Ectodermal cell (in vitro differentiated cells): ENCODE measurements at regions not wholly inside any gene's neighbourhood (a gene's known extent, or its start where the extent isn't known, plus 50 kb on each side); places are given as distances from the start of the nearest gene placed in this dataset.
A peak's percentile ranks its signal among the peaks of the same experiment; 100 is the strongest.

Experiments used
- H3K27ac ChIP-seq: 2 replicates; pipeline ENCODE4 v1.7.0; 2013; ENCODE audit warnings: mild to moderate bottlenecking, low read depth, low read length; ENCODE audit not compliant: insufficient read depth, poor library complexity, severe bottlenecking
- H3K27me3 ChIP-seq: 2 replicates; pipeline ENCODE4 v1.7.0; 2013; ENCODE audit warnings: mild to moderate bottlenecking, low read length; ENCODE audit not compliant: insufficient read depth, control insufficient read depth, poor library complexity, severe bottlenecking
- H3K36me3 ChIP-seq: one replicate; pipeline ENCODE4 v1.7.0; 2013; ENCODE audit warnings: low read length; ENCODE audit not compliant: control insufficient read depth, insufficient read depth
- H3K4me1 ChIP-seq: one replicate; pipeline ENCODE4 v1.7.0; 2013; ENCODE audit warnings: low read length; ENCODE audit not compliant: control insufficient read depth, insufficient read depth
- H3K4me3 ChIP-seq: 2 replicates; pipeline ENCODE4 v1.7.0; 2013; ENCODE audit warnings: low read depth, low read length, control low read depth; ENCODE audit not compliant: insufficient read depth
- H3K9me3 ChIP-seq: 2 replicates; pipeline ENCODE4 v1.7.0; 2013; ENCODE audit warnings: mild to moderate bottlenecking, low read length, moderate library complexity; ENCODE audit not compliant: control insufficient read depth
- WGBS, 2 experiments: methylation state at CpG; one replicate each; pipeline ENCODE4 v1.1.7; 2013; ENCODE audit warnings: missing lambda C conversion rate in 2 of 2; 5-methylcytosine and 5-hydroxymethylcytosine counted together

DNA sequence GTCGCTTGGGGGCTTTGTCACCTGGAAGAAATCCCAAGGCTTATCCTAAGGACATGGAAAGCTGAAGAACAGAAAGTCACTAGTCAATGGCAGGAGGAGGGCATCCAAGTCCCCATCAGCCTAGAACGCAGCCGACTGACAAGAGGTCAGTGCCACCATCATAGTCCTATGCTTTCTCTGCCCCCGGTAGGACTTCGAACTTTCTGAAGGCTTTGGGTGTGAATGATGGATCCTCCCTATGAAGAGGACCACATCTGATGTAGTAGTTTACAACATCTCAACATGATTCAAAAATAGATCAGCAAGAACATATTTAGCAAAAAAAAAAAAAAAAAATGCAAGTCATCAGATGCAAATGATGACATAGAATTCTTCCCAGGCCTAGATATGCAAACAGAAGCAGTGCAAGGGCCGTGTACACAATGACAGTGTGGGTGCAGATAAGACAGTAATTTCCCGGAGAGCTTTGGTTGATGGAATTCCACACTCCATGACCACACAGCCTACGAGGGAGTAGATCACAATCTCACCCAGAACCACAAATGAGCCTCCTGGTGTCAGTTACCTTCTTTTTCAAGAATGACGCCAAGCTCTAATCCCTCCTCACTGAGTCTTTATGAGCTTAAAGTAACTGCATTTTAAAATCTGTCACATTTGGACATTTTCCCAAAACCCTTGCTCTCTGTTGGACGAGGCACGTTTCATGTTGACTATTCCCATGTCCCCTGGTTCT lies 88.2 kb downstream of the PSMG1 start:
- Histone ChIP-seq H3K9me3 (no peaks in the 10 kb centered on the region), H3K27ac (no peak overlapping the region), H3K4me1 (peaks cover 10% of the 10 kb centered on the region), H3K36me3 (no peaks in the 10 kb centered on the region), H3K27me3 (no peaks in the 10 kb centered on the region), H3K4me3 (no peak overlapping the region)
- WGBS, 2 experiments: 93 to 96% methylated on average over 11 of the region's 11 CpGs

DNA sequence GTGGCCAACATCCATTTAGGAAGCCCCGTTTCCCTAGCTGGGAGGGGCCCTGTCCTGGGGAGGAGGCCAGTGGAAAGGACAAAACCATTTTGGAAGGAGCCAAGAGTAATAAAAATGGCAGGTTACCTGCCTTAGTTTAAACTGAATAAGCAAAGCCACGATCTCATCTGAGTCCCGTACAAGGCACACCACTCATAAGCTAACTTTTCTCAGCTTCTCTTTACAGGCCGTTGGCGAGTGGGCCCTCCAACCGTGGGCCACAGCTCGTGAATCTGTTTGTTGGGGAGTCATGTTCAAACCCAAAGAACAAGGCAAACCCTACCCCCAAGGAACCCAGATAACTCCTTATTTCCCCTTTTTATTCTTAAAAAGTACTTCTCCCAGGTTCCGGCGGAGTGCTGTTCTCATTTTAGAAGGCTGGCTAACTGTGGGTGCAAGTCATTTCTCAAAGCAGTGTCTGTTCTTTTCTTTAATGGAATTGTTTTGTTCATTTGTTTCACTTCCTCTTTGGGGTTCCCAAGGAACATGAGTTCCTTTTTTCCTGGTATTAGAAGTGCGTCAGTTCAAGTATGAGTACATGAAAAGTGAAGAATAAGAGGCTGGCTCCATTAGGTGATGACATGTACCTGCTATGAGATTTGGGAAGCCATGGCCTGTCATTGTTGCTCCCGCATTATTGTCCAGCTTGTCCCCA lies 89.0 kb downstream of the PSMG1 start:
- Histone ChIP-seq H3K36me3 (no peaks in the 10 kb centered on the region), H3K9me3 (no peaks in the 10 kb centered on the region), H3K4me3 (no peak overlapping the region), H3K27me3 (no peaks in the 10 kb centered on the region), H3K27ac (no peak overlapping the region), H3K4me1 (peaks cover 10% of the 10 kb centered on the region)
- 93 to 96% methylated on average over 11 of the region's 11 CpGs for WGBS, 2 experiments

DNA sequence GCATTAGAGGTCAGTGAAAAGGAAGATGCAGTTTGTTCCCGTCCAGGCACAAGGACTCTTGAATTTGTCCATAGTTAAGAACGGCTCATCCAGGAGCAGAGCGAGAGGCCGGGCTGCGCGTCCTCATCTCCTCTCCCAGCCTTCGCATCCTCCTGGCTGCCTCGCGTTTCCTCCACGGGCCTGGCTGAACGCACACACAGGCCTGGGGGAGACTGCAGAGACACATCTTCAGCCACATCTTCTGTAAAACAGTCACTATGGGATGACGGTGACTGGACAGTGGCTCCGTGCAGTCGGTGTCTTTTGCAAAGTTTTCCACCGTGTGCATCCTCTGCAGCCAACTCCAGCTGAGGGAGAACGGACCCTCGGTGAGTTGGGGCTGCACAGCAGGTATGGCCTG lies 89.7 kb downstream of the PSMG1 start:
- WGBS, 2 experiments: 94% methylated on average over 17 of the region's 17 CpGs
- H3K9me3 ChIP-seq: no peaks in the 10 kb centered on the region
- H3K27ac ChIP-seq: no peak overlapping the region
- H3K4me1 ChIP-seq: peaks cover 6% of the 10 kb centered on the region
- H3K36me3 ChIP-seq: no peaks in the 10 kb centered on the region
- no peaks in the 10 kb centered on the region for H3K27me3 ChIP-seq
- no peak overlapping the region for H3K4me3 ChIP-seq

DNA sequence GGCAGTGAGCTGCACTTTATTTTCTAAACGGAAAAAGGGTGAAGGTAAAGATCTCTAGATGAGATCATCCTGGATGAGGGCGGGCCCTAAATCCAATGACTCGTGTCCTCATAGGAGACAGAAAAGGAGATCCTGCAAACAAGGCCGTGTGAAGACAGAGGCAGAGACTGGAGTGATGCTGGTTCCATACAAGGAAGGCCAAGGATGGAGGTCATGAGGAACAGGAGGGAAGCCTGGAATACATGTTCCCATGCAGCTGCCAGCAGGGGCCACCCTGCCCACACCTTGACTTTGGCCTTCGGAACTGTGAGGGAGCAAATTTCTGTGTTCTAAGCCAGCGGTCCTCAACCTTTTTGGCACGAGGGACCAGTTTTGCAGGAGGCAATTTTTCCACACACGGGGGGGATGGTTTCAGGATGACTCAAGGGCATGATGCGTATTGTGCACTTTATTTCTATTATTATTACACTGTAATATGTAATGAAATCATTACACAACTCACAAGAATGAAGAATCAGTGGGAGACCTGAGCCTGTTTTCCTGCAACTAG lies 94.3 kb downstream of the PSMG1 start:
- H3K27ac ChIP-seq: no peak overlapping the region
- H3K4me3 ChIP-seq: no peak overlapping the region

DNA sequence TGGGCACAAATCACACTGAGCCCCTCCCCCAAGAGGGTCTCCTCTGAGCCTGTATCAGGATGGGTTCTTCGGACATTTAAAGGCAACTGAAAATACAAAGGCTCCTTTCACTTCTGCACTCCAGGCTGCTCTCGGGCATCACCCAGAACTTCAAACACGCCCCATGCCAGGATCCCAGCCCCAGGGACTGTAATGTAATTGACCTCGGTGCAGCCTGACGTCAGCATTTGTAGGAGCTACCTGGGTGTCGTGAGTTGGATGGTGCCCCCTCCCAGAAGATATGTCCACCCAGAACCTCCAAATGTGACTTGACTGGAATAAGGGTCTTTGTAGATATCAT lies 95.2 kb downstream of the PSMG1 start:
- WGBS, 2 experiments: 82 to 88% methylated on average over 6 of the region's 6 CpGs
- no peaks in the 10 kb centered on the region for H3K27me3 ChIP-seq
- no peaks in the 10 kb centered on the region for H3K36me3 ChIP-seq
- H3K4me1 ChIP-seq: peaks cover 9% of the 10 kb centered on the region
- H3K27ac ChIP-seq: peak overlapping the region; percentile 74
- H3K9me3 ChIP-seq: no peaks in the 10 kb centered on the region
- no peak overlapping the region for H3K4me3 ChIP-seq

More for the DNA sequence above, 94.3 kb downstream of the PSMG1 start:
- Histone ChIP-seq H3K27me3 (no peaks in the 10 kb centered on the region), H3K9me3 (no peaks in the 10 kb centered on the region), H3K4me1 (peaks cover 9% of the 10 kb centered on the region), H3K36me3 (no peaks in the 10 kb centered on the region)
- 76 to 84% methylated on average over 8 of the region's 9 CpGs for WGBS, 2 experiments

DNA sequence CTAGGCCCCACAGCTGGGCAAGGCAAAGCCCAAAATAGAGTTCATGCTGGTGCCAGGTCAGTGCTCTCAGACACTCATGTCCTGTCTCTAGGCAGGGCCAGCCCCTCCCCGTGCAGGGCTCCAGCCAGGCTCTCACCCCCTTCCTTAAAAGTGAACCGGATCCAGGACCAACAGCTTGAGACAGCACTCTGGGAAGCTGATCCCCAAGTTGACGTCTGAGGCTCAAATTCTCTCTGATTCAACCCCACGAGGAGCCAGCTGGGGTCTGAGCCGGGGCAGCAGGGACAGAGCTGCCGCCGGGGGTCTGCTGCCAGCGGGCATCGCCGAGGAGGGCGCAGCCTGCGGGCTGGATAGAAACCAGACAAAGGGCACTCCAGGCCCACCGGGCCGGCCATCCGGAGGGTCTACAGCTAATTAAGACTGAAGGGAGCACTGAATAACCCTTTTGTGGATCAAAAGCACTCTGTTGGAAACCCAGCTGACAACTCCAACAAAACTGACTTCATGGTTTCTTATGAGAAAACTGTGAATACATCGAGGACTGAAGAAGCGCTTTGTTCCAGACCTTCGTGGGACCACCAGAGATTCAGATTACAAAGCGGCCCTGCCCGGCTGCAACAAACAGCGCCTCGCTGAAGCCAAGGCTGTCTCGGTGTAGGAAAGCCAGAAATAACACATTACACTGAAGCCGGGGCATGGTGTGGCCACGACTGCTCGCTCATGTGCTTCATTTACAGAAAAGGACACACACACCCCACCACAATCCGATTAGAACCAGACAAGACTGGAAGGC lies 95.8 kb downstream of the PSMG1 start:
- Histone ChIP-seq H3K4me1 (peaks cover 9% of the 10 kb centered on the region), H3K27me3 (no peaks in the 10 kb centered on the region), H3K9me3 (no peaks in the 10 kb centered on the region), H3K4me3 (no peak overlapping the region), H3K36me3 (no peaks in the 10 kb centered on the region), H3K27ac (peak overlapping the region; percentile 74)
- WGBS, 2 experiments: 74 to 75% methylated on average over 27 of the region's 27 CpGs

DNA sequence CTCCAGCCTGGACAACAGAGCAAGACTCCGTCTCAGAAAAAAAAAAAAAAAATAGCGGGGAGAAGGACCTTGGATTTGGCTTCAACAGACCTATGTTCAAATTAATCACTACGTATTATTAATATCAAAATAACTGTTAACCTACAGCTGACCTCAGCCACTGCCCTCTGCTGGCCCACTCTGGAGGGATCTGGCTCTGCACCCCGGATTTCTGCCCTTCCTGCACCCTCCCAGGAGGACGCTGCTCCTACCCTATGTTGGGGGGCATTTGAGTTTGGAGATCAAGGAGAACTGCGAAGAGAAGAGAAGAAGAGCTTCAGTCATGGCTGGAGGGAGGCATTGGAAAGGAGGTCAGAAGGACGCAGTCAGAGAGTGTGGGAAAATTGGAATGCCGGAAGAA lies 96.7 kb downstream of the PSMG1 start:
- no peak overlapping the region for H3K27ac ChIP-seq

DNA sequence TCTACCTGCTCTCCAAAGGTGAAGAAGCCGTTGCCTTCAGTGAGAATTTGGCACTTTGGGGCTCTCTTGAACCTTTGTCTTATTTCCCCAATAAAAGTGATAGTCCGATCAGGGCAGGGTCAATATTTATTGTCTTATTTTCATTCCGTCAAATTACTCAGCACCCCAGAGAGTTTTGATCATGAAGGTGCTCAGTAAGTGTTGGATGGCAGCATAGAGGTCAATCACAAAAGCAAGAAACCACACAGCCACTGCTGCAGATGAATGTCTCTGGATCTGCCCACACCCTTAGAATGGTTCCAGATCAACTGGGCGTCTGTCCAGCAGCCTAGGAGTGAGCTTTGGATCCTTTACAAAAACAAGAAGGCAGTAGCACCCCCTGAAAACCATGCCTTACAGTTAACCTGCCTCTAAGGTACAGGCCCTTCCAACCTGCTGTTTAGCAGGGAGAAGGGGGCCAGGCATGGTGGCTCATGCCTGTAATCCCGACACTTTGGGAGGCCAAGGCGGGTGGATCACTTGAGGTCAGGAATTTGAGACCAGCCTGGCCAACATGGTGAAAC lies 97.3 kb downstream of the PSMG1 start:
- Histone ChIP-seq H3K4me3 (no peak overlapping the region), H3K9me3 (no peaks in the 10 kb centered on the region), H3K27ac (no peak overlapping the region), H3K36me3 (no peaks in the 10 kb centered on the region), H3K4me1 (peaks cover 9% of the 10 kb centered on the region), H3K27me3 (no peaks in the 10 kb centered on the region)
- WGBS, 2 experiments: 89 to 94% methylated on average over 6 of the region's 6 CpGs

More for the DNA sequence above, 96.7 kb downstream of the PSMG1 start:
- 93% methylated on average over 8 of the region's 8 CpGs for WGBS, 2 experiments
- no peaks in the 10 kb centered on the region for H3K36me3 ChIP-seq
- no peaks in the 10 kb centered on the region for H3K9me3 ChIP-seq
- peaks cover 9% of the 10 kb centered on the region for H3K4me1 ChIP-seq
- H3K27me3 ChIP-seq: no peaks in the 10 kb centered on the region
- no peak overlapping the region for H3K4me3 ChIP-seq

DNA sequence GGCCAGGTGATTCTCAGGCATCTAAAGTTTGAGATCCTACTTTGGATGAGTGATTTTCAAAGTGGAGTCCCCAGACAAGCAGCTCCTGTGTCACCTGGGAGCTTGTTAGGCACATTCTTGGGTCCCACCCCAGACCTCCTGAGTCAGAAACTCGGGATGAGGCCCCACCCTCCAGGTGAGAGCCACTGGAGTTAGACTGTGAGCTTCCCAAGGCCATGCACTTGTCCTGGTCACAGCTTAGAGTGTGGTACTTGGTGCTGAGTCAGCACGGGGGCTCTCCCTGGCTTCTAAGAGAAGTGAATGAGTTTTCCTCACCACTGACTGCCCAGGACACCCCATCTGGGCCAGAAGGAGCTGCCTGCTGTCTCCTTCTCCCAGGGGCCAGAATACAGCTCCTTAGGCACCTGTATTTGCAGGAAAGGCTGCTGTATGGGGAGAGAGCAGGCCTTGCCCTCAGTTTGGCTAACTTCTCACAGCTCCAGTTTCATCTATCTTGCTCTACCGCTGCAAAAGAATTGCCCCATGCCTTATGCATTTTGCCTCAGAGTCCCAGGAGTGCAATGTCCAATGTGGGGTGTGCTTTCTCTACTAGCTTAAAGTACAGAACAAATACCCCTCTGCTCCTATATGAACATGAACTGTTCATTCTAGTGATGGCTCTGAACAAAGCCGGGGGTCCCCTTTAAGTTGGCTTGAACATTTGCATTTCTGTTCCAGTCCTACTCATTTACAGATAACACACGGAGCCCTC lies 98.1 kb downstream of the PSMG1 start:
- H3K27me3 ChIP-seq: no peaks in the 10 kb centered on the region
- no peak overlapping the region for H3K27ac ChIP-seq
- peaks cover 9% of the 10 kb centered on the region for H3K4me1 ChIP-seq
- H3K4me3 ChIP-seq: no peak overlapping the region
- H3K9me3 ChIP-seq: no peaks in the 10 kb centered on the region
- 90% methylated on average over 5 of the region's 5 CpGs for WGBS, 2 experiments
- no peaks in the 10 kb centered on the region for H3K36me3 ChIP-seq
